Gastroesophageal sphincter (tissue), 4 donors: ENCODE measurements at regions not wholly inside any gene's neighbourhood (a gene's known extent, or its start where the extent isn't known, plus 50 kb on each side); places are given as distances from the start of the nearest gene placed in this dataset.
"Not testable (repeated sequence)": the region's sequence is repeated elsewhere in the genome, so short reads cannot be mapped to it uniquely, and the experiment has no call there.

Experiments
- ATAC-seq: fragments of 150-250 bp; one replicate; pipeline ENCODE4 v1.9.1; 2016; ENCODE audit warnings: mild to moderate bottlenecking, moderate library complexity
- H3K27ac ChIP-seq, 4 donors: fragments of 200-600 bp; sonication (generic) in 3 of 4; 1 replicate in 3 of 4; 2 replicates in 1 of 4; pipeline ENCODE4 v1.5.1; 2016 to 2019
- H3K27me3 ChIP-seq: fragments of 200-600 bp; sonication (generic); one replicate; pipeline ENCODE4 v1.5.1; 2019
- H3K36me3 ChIP-seq, 2 donors: fragments of 200-600 bp; sonication (generic); one replicate each; pipeline ENCODE4 v1.5.1; 2019; ENCODE audit warnings: control low read depth in 1 of 2
- H3K4me1 ChIP-seq, 3 donors: fragments of 200-600 bp; sonication (generic); 1 replicate in 2 of 3; 2 replicates in 1 of 3; pipeline ENCODE4 v1.5.1; 2016 to 2019; ENCODE audit warnings: control low read depth in 2 of 3
- H3K4me3 ChIP-seq, 2 donors: fragments of 200-600 bp; sonication (generic); one replicate each; pipeline ENCODE4 v1.5.1; 2019; ENCODE audit warnings: mild to moderate bottlenecking in 1 of 2, moderate library complexity in 1 of 2
- H3K9me3 ChIP-seq, 3 donors: fragments of 200-600 bp; sonication (generic); one replicate each; pipeline ENCODE4 v1.5.1; 2017 to 2019; ENCODE audit warnings: control low read depth in 2 of 3
- EP300 ChIP-seq: sonication (generic); formaldehyde crosslinking; IDR thresholded peaks from one replicate; pipeline ENCODE4 v1.6.1; 2017; ENCODE audit warnings: antibody characterized with exemption, mild to moderate bottlenecking
- POLR2A ChIP-seq, 2 donors: fragments of 450-650 bp; IDR thresholded peaks; one replicate each; pipeline ENCODE4 v1.6.1; 2017; ENCODE audit warnings: antibody characterized with exemption in 2 of 2, mild to moderate bottlenecking in 2 of 2, moderate library complexity in 1 of 2
- POLR2AphosphoS5 ChIP-seq: sonication (generic); formaldehyde crosslinking; IDR thresholded peaks from one replicate; pipeline ENCODE4 v1.6.1; 2017; ENCODE audit warnings: antibody characterized with exemption
- WGBS, 2 donors: methylation state at CpG; one replicate each; pipeline ENCODE4 v1.1.5; 2018; ENCODE audit warnings: low coverage in 1 of 2; 5-methylcytosine and 5-hydroxymethylcytosine counted together
- TF ChIP-seq, protein P1 (sequence below), 4 experiments: fragments of 200-600 bp in 2 of 4; fragments of 450-650 bp in 2 of 4; sonication (generic) in 1 of 4; IDR thresholded peaks; one replicate each; pipeline ENCODE4 v1.5.1; 2017 to 2019; ENCODE audit warnings: antibody characterized with exemption in 4 of 4, mild to moderate bottlenecking in 2 of 4, moderate library complexity in 2 of 4

DNA sequence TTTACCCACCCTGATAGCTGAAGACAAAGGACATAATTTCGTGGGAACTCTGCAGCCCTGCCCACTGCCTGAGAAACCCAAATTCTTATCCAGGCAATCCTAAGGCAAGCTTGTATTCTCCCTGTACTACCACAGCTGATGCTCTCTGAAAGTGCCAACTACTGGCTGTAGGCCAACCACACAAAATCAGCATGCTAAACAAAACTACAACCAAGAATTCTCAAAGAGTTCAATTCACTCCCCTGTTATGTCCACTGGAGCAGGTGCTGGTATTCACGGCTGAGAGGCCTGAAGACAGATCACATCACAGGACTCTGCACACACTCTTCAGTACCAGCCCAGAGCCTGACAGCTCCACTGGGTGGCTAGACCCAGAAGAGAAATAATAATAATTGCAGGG, 375.9 kb upstream of the NDST4 start:
- Histone ChIP-seq H3K9me3 (peaks cover 0 to 4% (median 0%) of the 10 kb centered on the region in 3 donors), H3K27me3 (no peaks in the 10 kb centered on the region), H3K27ac (no peak overlapping the region), H3K36me3 (no peaks in the 10 kb centered on the region), H3K4me1 (no peaks in the 10 kb centered on the region), H3K4me3 (no peak overlapping the region)
- TF ChIP-seq, protein P1, sequence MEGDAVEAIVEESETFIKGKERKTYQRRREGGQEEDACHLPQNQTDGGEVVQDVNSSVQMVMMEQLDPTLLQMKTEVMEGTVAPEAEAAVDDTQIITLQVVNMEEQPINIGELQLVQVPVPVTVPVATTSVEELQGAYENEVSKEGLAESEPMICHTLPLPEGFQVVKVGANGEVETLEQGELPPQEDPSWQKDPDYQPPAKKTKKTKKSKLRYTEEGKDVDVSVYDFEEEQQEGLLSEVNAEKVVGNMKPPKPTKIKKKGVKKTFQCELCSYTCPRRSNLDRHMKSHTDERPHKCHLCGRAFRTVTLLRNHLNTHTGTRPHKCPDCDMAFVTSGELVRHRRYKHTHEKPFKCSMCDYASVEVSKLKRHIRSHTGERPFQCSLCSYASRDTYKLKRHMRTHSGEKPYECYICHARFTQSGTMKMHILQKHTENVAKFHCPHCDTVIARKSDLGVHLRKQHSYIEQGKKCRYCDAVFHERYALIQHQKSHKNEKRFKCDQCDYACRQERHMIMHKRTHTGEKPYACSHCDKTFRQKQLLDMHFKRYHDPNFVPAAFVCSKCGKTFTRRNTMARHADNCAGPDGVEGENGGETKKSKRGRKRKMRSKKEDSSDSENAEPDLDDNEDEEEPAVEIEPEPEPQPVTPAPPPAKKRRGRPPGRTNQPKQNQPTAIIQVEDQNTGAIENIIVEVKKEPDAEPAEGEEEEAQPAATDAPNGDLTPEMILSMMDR (IDR thresholded peaks at IDR 0.05) = no peak
- TF ChIP-seq POLR2A (IDR thresholded peaks at IDR 0.05) (no peak), POLR2AphosphoS5 (no peak)
- ATAC-seq = no peak
- WGBS, 2 donors = 60% methylated on average over 2 of the region's 2 CpGs; no CpG with 5 or more reads in 1 of the 2 donors

DNA sequence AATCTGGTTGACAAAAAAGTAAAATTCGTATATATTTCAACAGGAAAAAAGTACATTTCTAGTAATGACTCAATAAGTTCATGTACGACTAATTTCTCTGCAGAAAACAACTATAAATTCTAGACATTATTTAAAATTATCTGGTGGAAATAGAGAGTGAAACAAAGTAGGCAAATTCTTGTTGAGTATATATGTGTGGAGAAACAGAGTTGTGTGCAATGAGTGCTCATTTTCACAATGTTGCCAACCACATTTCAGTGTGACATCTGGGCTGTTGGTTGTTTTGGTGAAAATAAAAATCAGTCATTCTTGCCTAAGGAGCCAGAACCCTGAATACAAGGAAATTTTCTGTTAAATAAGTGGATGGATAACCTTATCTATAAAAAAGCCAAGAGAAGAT, 372.0 kb upstream of the NDST4 start:
- H3K27me3 ChIP-seq = no peaks in the 10 kb centered on the region
- ATAC-seq = no peak
- no peak overlapping the region for H3K4me3 ChIP-seq
- TF ChIP-seq, protein P1 (IDR thresholded peaks at IDR 0.05) = no peak
- no peak for TF ChIP-seq POLR2A (IDR thresholded peaks at IDR 0.05)
- no peak for TF ChIP-seq EP300
- TF ChIP-seq POLR2AphosphoS5 = no peak
- no peak overlapping the region for H3K27ac ChIP-seq
- no peaks in the 10 kb centered on the region for H3K9me3 ChIP-seq
- WGBS, 2 donors = 75 to 76% methylated on average over 2 of the region's 2 CpGs
- no peaks in the 10 kb centered on the region for H3K36me3 ChIP-seq
- H3K4me1 ChIP-seq = no peaks in the 10 kb centered on the region

DNA sequence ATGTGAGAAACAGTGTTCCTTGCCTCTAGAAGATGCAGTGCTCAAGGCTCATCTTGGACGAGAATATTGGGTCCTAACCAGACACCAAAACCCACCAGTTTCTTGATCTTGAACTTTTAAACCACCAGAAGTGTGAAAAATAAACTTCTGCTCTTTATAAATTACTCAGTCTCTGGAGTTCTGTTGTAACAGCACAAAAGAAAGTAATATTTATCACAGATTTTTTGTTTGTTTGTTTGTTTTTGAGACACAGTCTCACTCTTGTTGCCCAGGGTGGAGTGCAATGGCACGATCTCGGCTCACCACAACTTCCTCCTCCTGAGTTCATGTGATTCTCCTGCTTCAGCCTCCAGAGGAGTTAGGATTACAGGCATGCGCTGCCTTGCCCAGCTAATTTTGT, 371.1 kb upstream of the NDST4 start:
- no peaks in the 10 kb centered on the region for H3K4me1 ChIP-seq
- WGBS, 2 donors = 80 to 81% methylated on average over 2 to 4 of the region's 4 CpGs

GRCh38 chr4:115470763-115471162, 357.3 kb upstream of the NDST4 start:
- no peaks in the 10 kb centered on the region for H3K36me3 ChIP-seq
- no peaks in the 10 kb centered on the region for H3K27me3 ChIP-seq
- H3K4me1 ChIP-seq = no peaks in the 10 kb centered on the region
- WGBS, 2 donors = 14 to 40% methylated on average over 1 of the region's 1 CpG
- no peak overlapping the region for H3K27ac ChIP-seq
- no peak overlapping the region for H3K4me3 ChIP-seq
- no peaks in the 10 kb centered on the region for H3K9me3 ChIP-seq
- TF ChIP-seq POLR2AphosphoS5 = no peak
- TF ChIP-seq POLR2A (IDR thresholded peaks at IDR 0.05) = no peak
- TF ChIP-seq, protein P1 (IDR thresholded peaks at IDR 0.05) = no peak
- TF ChIP-seq EP300 = no peak
- no peak for ATAC-seq

More for the DNA sequence above, 371.1 kb upstream of the NDST4 start:
- no peak for ATAC-seq
- H3K27me3 ChIP-seq = no peaks in the 10 kb centered on the region
- no peaks in the 10 kb centered on the region for H3K9me3 ChIP-seq
- no peaks in the 10 kb centered on the region for H3K36me3 ChIP-seq
- H3K27ac ChIP-seq = no peak overlapping the region
- no peak for TF ChIP-seq EP300
- TF ChIP-seq, protein P1 (IDR thresholded peaks at IDR 0.05) = no peak
- no peak for TF ChIP-seq POLR2A (IDR thresholded peaks at IDR 0.05)
- TF ChIP-seq POLR2AphosphoS5 = no peak
- H3K4me3 ChIP-seq = no peak overlapping the region

GRCh38 chr4:115459301-115459700, 345.9 kb upstream of the NDST4 start:
- not testable (repeated sequence) for H3K9me3 ChIP-seq, H3K4me1 ChIP-seq, H3K36me3 ChIP-seq, H3K27me3 ChIP-seq, H3K27ac ChIP-seq, ATAC-seq, H3K4me3 ChIP-seq
- WGBS, 2 donors = 75 to 100% methylated on average over 3 to 4 of the region's 4 CpGs
